H1 (cell line): ENCODE measurements at regions not wholly inside any gene's neighbourhood (a gene's known extent, or its start where the extent isn't known, plus 50 kb on each side); places are given as distances from the start of the nearest gene placed in this dataset.

Experiments used
- CTCF ChIA-PET: fragments of 300-600 bp; sonication (Branson Sonifier 250); formaldehyde crosslinking; loops from one replicate; lab custom pipeline; 2021; ENCODE audit not compliant: partially characterized antibody; lab: Charles Lee
- POLR2A ChIA-PET: fragments of 300-600 bp; sonication (Branson Sonifier 250); formaldehyde crosslinking; loops from one replicate; lab custom pipeline; 2021; ENCODE audit warnings: inconsistent platforms; ENCODE audit not compliant: partially characterized antibody; lab: Charles Lee
- DNase-seq, 2 experiments: peaks; one replicate each; pipeline versions ENCODE4 v3.0.0 to v3.0.0-alpha.2; 2010 to 2022; ENCODE audit warnings: low spot score in 2 of 2, low read depth in 1 of 2, mixed read lengths in 1 of 2
- FAIRE-seq: peaks from 2 replicates; lab custom pipeline; 2011; peaks lifted over from hg19 to GRCh38; lab: Jason Lieb, UNC
- H2AFZ ChIP-seq: 2 replicates; pipeline ENCODE4 v1.8.1; 2012; ENCODE audit warnings: low read length, inconsistent platforms
- H2AK5ac ChIP-seq: 2 replicates; pipeline ENCODE4 v1.6.1; 2013; ENCODE audit warnings: low read depth, low read length
- H2BK120ac ChIP-seq: replicated peaks from 2 replicates; pipeline ENCODE3; 2013; ENCODE audit warnings: low read depth, low read length, inconsistent platforms
- H2BK12ac ChIP-seq: 2 replicates; pipeline ENCODE4 v1.6.1; 2013; ENCODE audit warnings: low read depth, low read length
- H2BK15ac ChIP-seq: 2 replicates; pipeline ENCODE4 v1.6.1; 2013; ENCODE audit warnings: low read length
- H2BK20ac ChIP-seq: 2 replicates; pipeline ENCODE4 v1.6.1; 2013; ENCODE audit warnings: low read length
- H2BK5ac ChIP-seq: 2 replicates; pipeline ENCODE4 v1.6.1; 2013; ENCODE audit warnings: low read depth, low read length
- H3K14ac ChIP-seq: 2 replicates; pipeline ENCODE4 v1.6.1; 2013; ENCODE audit warnings: inconsistent platforms; ENCODE audit not compliant: insufficient read length
- H3K18ac ChIP-seq: 2 replicates; pipeline ENCODE4 v1.6.1; 2013; ENCODE audit warnings: low read length; ENCODE audit errors: extremely low read depth
- H3K23ac ChIP-seq: 2 replicates; pipeline ENCODE4 v1.6.1; 2013; ENCODE audit warnings: inconsistent platforms; ENCODE audit not compliant: insufficient read length
- H3K23me2 ChIP-seq: 2 replicates; pipeline ENCODE4 v1.6.1; 2013; ENCODE audit warnings: low read depth, low read length
- H3K27ac ChIP-seq: 2 replicates; pipeline ENCODE4 v1.6.1; 2011; ENCODE audit warnings: low read depth, low read length, inconsistent platforms
- H3K27me3 ChIP-seq, 4 experiments: replicated peaks in 1 of 4; 1 replicate in 1 of 4; 2 replicates in 3 of 4; pipeline versions ENCODE4 v1.6.1 to v1.8.1; 2011 to 2013; ENCODE audit warnings: low read length in 3 of 4, mild to moderate bottlenecking in 3 of 4, inconsistent platforms in 2 of 4, mixed read lengths in 2 of 4, moderate library complexity in 1 of 4; ENCODE audit not compliant: control insufficient read depth in 3 of 4, insufficient read depth in 3 of 4; ENCODE audit errors: extremely low read depth in 1 of 4
- H3K36me3 ChIP-seq, 4 experiments: 2 replicates each; pipeline versions ENCODE4 v1.6.1 to v1.8.1; 2011 to 2013; ENCODE audit warnings: mild to moderate bottlenecking in 4 of 4, low read length in 3 of 4, moderate library complexity in 2 of 4, control low read depth in 1 of 4, inconsistent platforms in 1 of 4; ENCODE audit not compliant: insufficient read depth in 4 of 4, control insufficient read depth in 2 of 4
- H3K4ac ChIP-seq: replicated peaks from 2 replicates; pipeline ENCODE3; 2013; ENCODE audit warnings: low read length, low read depth, mixed read lengths, inconsistent platforms; ENCODE audit not compliant: insufficient read length
- H3K4me1 ChIP-seq, 4 experiments: replicated peaks in 1 of 4; 1 replicate in 1 of 4; 2 replicates in 3 of 4; pipeline versions ENCODE4 v1.6.1 to v1.8.1; 2011 to 2013; ENCODE audit warnings: low read length in 3 of 4, inconsistent platforms in 2 of 4, mixed read lengths in 1 of 4; ENCODE audit not compliant: insufficient read depth in 4 of 4, control insufficient read depth in 3 of 4
- H3K4me2 ChIP-seq, 2 experiments: 2 replicates each; pipeline versions ENCODE4 v1.6.1 to v1.8.1; 2011 to 2013; ENCODE audit warnings: low read depth in 2 of 2, low read length in 2 of 2, control low read depth in 1 of 2, inconsistent platforms in 1 of 2, mild to moderate bottlenecking in 1 of 2; ENCODE audit not compliant: insufficient read depth in 1 of 2
- H3K4me3 ChIP-seq, 4 experiments: fragments of 200-600, 300-600 bp in 1 of 4; sonication (generic), shearing (Covaris generic), sonication (Bioruptor Twin) in 1 of 4; 2 replicates each; pipeline versions ENCODE4 v1.5.1 to v1.8.1; 2011 to 2016; ENCODE audit warnings: low read length in 4 of 4, low read depth in 3 of 4, control low read depth in 2 of 4, inconsistent platforms in 2 of 4, mild to moderate bottlenecking in 2 of 4, mixed read lengths in 1 of 4, moderate library complexity in 1 of 4; ENCODE audit not compliant: insufficient read depth in 2 of 4; ENCODE audit errors: extremely low read depth in 1 of 4
- H3K56ac ChIP-seq: replicated peaks from 2 replicates; pipeline ENCODE3; 2013; ENCODE audit warnings: low read depth, mild to moderate bottlenecking, mixed read lengths, low read length, inconsistent platforms; ENCODE audit not compliant: insufficient read length
- H3K79me1 ChIP-seq: 2 replicates; pipeline ENCODE4 v1.6.1; 2013; ENCODE audit warnings: low read depth, low read length, control low read depth
- H3K79me2 ChIP-seq, 2 experiments: 2 replicates each; pipeline versions ENCODE4 v1.6.1 to v1.8.1; 2012 to 2013; ENCODE audit warnings: low read length in 2 of 2, mild to moderate bottlenecking in 2 of 2, inconsistent platforms in 1 of 2; ENCODE audit not compliant: insufficient read depth in 2 of 2, control insufficient read depth in 1 of 2
- H3K9ac ChIP-seq, 4 experiments: replicated peaks in 1 of 4; 1 replicate in 1 of 4; 2 replicates in 3 of 4; pipeline versions ENCODE4 v1.6.1 to v1.8.1; 2011 to 2013; ENCODE audit warnings: low read depth in 3 of 4, low read length in 3 of 4, control low read depth in 2 of 4, mild to moderate bottlenecking in 2 of 4, moderate library complexity in 2 of 4, inconsistent platforms in 1 of 4; ENCODE audit errors: extremely low read depth in 1 of 4
- H3K9me3 ChIP-seq, 2 experiments: 2 replicates each; pipeline versions ENCODE4 v1.6.1 to v1.8.1; 2012 to 2013; ENCODE audit warnings: mild to moderate bottlenecking in 2 of 2, moderate library complexity in 2 of 2, control low read depth in 1 of 2, inconsistent platforms in 1 of 2, low read depth in 1 of 2, low read length in 1 of 2, mixed read lengths in 1 of 2; ENCODE audit not compliant: insufficient read depth in 2 of 2
- H4K20me1 ChIP-seq, 2 experiments: replicated peaks in 1 of 2; 2 replicates each; pipeline versions ENCODE3 to v1.8.1; 2011 to 2013; ENCODE audit warnings: inconsistent platforms in 2 of 2, low read length in 2 of 2, mild to moderate bottlenecking in 1 of 2; ENCODE audit not compliant: insufficient read depth in 2 of 2, control insufficient read depth in 1 of 2
- H4K5ac ChIP-seq: 2 replicates; pipeline ENCODE4 v1.6.1; 2013; ENCODE audit warnings: low read length, low read depth, mixed read lengths, inconsistent platforms; ENCODE audit not compliant: insufficient read length
- H4K8ac ChIP-seq: 2 replicates; pipeline ENCODE4 v1.8.0; 2013; ENCODE audit warnings: mild to moderate bottlenecking, moderate library complexity, low read length, inconsistent platforms; ENCODE audit not compliant: insufficient read depth; ENCODE audit errors: extremely low read depth
- H4K91ac ChIP-seq: replicated peaks from 2 replicates; pipeline ENCODE3; 2013; ENCODE audit warnings: low read length, mixed read lengths, inconsistent platforms; ENCODE audit not compliant: insufficient read length
- BCL11A ChIP-seq, 2 experiments: IDR thresholded peaks; one replicate each; pipeline ENCODE4 v1.6.1; 2011; ENCODE audit warnings: low read depth in 2 of 2, low read length in 2 of 2, mild to moderate bottlenecking in 2 of 2
- BRCA1 ChIP-seq: IDR thresholded peaks from 2 replicates; pipeline ENCODE4 v1.6.1; 2012; ENCODE audit warnings: low read depth, low read length, improper control_type of control experiment
- E2F6 ChIP-seq: IDR thresholded peaks from 2 replicates; pipeline ENCODE4 v1.6.1; 2012; ENCODE audit warnings: inconsistent platforms
- JUND ChIP-seq: IDR thresholded peaks from 2 replicates; pipeline ENCODE4 v1.6.1; 2011; ENCODE audit warnings: mild to moderate bottlenecking, improper control_type of control experiment, low read length
- MAFK ChIP-seq: IDR thresholded peaks from 2 replicates; pipeline ENCODE4 v1.6.1; 2012; ENCODE audit warnings: low read depth, mild to moderate bottlenecking, improper control_type of control experiment, low read length
- RAD21 ChIP-seq, 2 experiments: IDR thresholded peaks in 1 of 2; conservative IDR thresholded peaks in 1 of 2; 2 replicates each; pipeline ENCODE4 v1.6.1; 2011; ENCODE audit warnings: low read depth in 2 of 2, low read length in 2 of 2, improper control_type of control experiment in 1 of 2, inconsistent platforms in 1 of 2, mild to moderate bottlenecking in 1 of 2, moderate library complexity in 1 of 2
- RNF2 ChIP-seq: fragments of 200-900, 300-1000 bp; sonication (generic); IDR thresholded peaks from 2 replicates; pipeline ENCODE4 v1.7.1; 2016; ENCODE audit warnings: borderline replicate concordance, low read depth, mild to moderate bottlenecking, antibody characterized with exemption, low read length; ENCODE audit not compliant: poor library complexity, severe bottlenecking; ENCODE audit errors: missing control alignments
- WGBS, 2 experiments: shearing (Covaris generic) in 1 of 2; methylation state at CpG; one replicate each; pipeline versions ENCODE4 v1.1.6 to v1.1.7; 2013 to 2015; ENCODE audit warnings: low lambda C conversion rate in 2 of 2, mixed read lengths in 2 of 2, inconsistent platforms in 1 of 2, low coverage in 1 of 2, missing lambda C conversion rate in 1 of 2; ENCODE audit not compliant: insufficient replicate concordance in 2 of 2, insufficient coverage in 1 of 2, insufficient read length in 1 of 2; ENCODE audit errors: extremely low coverage in 1 of 2, missing lambda C conversion rate in 1 of 2; 5-methylcytosine and 5-hydroxymethylcytosine counted together

DNA sequence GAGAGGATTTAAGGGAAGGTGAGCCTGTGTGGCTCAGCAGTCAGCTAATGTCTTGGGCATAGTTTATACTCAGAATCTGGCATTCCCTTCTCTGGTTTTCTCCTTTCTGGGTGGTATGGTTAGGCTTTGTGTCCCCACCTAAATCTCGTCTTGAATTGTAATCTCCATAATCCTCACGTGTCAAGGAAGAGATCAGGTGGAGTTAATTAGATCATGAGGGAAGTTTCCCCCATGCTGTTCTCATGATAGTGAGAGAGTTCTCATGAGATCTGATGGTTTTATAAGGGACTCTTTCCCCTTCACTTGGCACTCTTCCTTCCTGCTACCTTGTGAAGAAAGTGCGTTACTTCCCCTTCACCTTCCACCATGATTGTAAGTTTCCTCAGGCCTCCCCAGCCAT lies 169.8 kb upstream of the PELI2 start:
- Histone ChIP-seq H3K27ac (no peak overlapping the region), H3K23ac (no peak overlapping the region)
- TF ChIP-seq E2F6 = no peak
- no peak for TF ChIP-seq JUND
- no peak for TF ChIP-seq BCL11A (IDR thresholded peaks at IDR 0.05; ENCODE audit: low read depth in 2 of 2, low read length in 2 of 2)
- TF ChIP-seq RNF2 = no peak
- TF ChIP-seq BRCA1 = no peak
- no peak for TF ChIP-seq MAFK
- TF ChIP-seq RAD21 (IDR thresholded peaks at IDR 0.05 in 1 of 2, conservative IDR thresholded peaks at IDR 0.05 in 1 of 2; ENCODE audit: low read depth in 2 of 2, low read length in 2 of 2) = no peak
- TF ChIP-seq, all 59 proteins: peak for 0
- FAIRE-seq (peak; percentile 42), DNase-seq (no peak)
- Histone ChIP-seq H2BK5ac (no peak overlapping the region), H3K4me2 (no peak overlapping the region), H3K56ac (no peak overlapping the region), H3K4ac (no peak overlapping the region), H2BK15ac (no peak overlapping the region), H3K18ac (no peak overlapping the region), H2AK5ac (no peak overlapping the region), H2AFZ (no peak overlapping the region; the same call in 1 of the 2 replicates), H3K14ac (no peak overlapping the region), H3K79me2 (no peaks in the 10 kb centered on the region), H2BK20ac (no peak overlapping the region), H3K27me3 (no peaks in the 10 kb centered on the region), H3K79me1 (no peaks in the 10 kb centered on the region), H3K23me2 (no peaks in the 10 kb centered on the region; the same call in 1 of the 2 replicates), H2BK120ac (no peak overlapping the region), H4K8ac (no peak overlapping the region), H3K36me3 (no peaks in the 10 kb centered on the region), H4K91ac (no peak overlapping the region), H3K9me3 (no peaks in the 10 kb centered on the region), H3K4me3 (no peak overlapping the region), H4K5ac (no peak overlapping the region), H3K4me1 (no peaks in the 10 kb centered on the region; a peak in 2 of 7 replicates), H4K20me1 (no peaks in the 10 kb centered on the region), H2BK12ac (0 out of 2 replicates have a peak overlapping the region, but pooled peaks have one; percentile 18), H3K9ac (no peak overlapping the region)
- CTCF ChIA-PET = no interaction called here
- POLR2A ChIA-PET = no interaction called here
- 88% methylated on average over 3 of the region's 3 CpGs; no CpG with 5 or more reads in 1 of the 2 experiments for WGBS, 2 experiments
